Endometrium (tissue), 2 donors: ENCODE measurements at regions not wholly inside any gene's neighbourhood (a gene's known extent, or its start where the extent isn't known, plus 50 kb on each side); places are given as distances from the start of the nearest gene placed in this dataset.
"Not testable (repeated sequence)": the region's sequence is repeated elsewhere in the genome, so short reads cannot be mapped to it uniquely, and the experiment has no call there.

Experiments used
- FAIRE-seq: peaks from 2 replicates; lab custom pipeline; 2012; peaks lifted over from hg19 to GRCh38; lab: Jason Lieb, UNC
- donor health status: control.
- donor health status: control.

DNA sequence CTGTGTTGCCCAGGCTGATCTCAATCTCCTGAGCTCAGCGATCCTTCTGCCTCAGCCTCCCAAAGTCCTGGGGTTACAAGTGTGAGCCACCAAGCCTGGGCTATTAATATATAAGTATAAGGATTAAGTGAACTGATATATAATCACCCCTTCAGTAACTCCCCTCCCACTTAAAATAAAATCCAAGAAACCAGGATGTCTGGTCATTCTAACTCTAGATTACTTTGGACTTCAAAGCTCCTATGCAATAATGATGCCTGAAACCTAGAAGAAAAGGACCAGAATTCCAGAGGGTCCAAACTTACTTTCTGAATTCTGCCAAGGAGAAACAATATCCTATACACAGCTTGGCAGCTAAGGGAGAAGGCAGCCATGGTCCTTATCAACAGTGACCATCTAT lies 206.8 kb upstream of the ZNF217 start:
- FAIRE-seq, result no peak

DNA sequence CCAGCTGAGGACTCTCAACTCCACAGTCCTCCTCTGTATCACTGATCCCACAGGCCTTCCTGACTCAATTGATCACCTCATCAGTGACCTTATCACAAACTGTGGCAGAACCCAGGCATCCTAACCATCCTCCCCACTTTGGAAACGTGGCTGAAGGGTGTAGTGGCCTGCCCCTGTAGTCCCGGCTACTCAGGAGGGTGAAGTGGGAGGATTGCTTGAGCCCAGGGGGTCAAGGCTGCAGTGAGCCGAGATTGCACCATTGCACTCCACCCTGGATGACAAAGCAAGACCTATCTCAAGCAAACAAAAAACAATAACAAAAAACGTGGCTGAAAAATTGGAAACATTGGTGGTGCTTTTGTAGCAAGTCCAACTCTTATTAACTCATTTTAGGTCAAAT lies 203.4 kb upstream of the ZNF217 start:
- no peak for FAIRE-seq

DNA sequence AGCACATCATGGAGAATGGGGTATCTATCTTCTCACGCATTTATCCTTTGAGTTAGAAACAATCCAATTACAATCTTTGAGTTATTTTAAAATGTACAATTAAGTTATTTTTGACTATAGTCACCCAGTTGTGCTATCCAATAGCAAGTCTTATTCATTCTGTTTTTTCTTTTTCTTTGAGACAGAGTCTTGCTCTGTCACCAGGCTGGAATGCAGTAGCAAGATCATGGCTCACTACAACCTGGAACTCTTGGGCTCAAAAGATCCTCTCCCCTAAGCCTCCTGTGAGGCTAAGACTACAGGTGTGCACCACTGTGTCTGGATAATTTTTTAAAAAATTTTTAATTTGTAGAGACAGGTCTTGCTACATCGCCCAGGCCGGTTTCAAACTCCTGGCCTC lies 201.5 kb upstream of the ZNF217 start:
- no peak for FAIRE-seq

DNA sequence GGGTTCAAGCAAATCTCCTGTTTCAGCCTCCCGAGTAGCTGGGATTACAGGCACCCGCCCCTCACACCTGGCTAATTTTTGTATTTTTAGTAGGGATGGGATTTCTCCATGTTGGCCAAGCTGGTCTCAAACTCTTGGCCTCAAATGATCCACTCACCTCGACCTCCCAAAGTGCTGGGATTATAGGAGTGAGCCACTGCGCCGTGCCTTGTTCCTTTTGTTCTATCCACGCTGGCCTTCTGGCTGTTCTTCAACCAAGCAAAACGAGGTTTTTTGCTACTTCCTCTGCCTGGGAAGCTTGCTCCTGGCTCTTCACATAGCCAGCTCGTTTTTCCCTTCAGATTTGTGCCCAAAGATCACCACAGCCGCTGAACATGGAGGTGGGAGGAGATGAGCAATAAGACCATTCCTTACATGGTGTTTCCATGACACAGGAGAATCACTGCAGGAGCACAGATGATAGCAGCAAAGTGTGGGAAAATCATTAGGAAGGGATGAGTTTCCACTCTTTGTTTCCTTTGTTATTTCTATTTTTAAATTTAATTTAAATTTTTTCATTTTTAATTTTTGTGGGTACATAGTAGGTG lies 201.0 kb upstream of the ZNF217 start:
- FAIRE-seq, result no peak

DNA sequence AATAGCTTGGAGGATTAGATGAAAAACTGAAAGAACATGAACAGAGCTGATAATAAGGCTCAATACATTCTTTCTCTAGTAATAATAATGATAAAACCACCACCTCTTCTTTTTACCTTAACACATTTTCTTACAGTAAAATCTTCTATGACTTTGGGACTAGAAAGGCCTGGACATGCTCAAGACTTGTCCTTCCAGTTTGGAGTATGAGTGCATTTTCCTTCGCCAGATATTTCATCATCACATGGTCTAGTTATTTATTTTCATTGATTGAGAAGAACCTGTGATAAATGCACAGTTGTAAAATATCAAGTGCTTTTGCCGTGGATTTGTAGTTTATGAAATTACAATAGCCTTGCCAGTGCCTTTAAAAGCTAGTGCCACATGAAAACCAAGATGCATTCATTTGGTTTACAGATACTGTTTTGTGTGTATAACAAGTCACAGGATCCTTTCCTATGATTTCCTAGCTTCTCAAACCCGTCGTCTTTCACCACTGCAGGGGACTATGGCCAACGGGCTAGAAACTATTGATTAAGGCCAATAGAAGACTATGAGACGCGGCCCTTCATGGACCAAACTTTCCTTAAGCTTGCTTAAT lies 200.2 kb upstream of the ZNF217 start:
- FAIRE-seq, result no peak

DNA sequence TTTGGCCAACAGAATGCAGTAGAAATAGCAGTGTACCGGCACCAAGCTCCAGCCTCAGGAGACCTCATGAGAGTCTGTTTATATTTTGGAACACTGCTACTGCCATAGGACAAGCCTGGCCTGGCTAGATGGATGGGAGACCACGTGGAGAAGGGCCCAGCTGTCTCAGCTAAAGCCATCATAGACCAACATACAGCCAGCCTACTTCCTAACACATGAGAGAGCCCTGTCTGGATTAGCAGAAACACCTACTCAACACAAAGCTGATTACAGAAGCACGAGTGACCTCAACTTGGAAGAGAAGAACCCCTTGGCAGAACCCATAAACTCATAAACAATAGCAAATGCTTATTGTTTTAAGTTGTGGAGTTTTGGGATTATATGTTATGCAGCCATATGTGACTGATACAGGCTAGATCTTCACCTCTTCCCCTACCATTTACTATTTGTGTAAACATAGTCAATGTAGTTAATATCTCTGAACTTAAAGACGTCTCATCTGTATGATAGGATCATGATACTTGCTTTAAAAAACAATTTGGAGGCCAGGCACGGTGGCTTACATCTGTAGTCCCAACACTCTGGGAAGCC lies 199.4 kb upstream of the ZNF217 start:
- no peak for FAIRE-seq

DNA sequence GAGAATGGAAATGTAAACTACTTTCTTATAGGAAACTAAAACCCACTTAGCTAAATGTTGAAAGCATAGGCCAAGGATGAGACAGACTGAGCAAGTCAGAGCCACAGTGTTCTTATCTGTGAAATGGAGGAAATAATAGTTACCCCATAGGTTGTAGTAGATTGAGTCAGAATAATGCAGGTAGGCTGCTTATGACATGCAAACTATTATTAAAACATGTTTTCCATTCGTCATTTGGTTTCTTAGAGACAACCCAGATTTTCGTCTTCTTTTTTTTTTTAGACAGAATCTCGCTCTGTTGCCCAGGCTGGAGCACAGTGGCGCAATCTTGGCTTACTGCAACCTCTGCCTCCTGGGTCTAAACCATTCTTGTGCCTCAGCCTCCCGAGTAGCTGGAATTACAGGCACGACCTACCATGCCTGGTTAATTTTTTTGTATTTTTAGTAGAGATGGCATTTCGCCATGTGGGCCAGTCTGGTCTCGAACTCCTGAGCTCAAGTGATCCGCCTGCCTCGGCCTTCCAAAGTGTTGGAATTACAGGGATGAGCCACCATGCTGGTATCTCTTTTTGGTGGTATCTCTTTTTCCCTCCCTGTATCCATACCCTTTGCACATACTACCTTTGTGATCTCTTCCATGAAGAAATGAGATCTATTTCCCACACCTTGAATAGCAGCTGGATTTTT lies 196.5 kb upstream of the ZNF217 start:
- no peak for FAIRE-seq

DNA sequence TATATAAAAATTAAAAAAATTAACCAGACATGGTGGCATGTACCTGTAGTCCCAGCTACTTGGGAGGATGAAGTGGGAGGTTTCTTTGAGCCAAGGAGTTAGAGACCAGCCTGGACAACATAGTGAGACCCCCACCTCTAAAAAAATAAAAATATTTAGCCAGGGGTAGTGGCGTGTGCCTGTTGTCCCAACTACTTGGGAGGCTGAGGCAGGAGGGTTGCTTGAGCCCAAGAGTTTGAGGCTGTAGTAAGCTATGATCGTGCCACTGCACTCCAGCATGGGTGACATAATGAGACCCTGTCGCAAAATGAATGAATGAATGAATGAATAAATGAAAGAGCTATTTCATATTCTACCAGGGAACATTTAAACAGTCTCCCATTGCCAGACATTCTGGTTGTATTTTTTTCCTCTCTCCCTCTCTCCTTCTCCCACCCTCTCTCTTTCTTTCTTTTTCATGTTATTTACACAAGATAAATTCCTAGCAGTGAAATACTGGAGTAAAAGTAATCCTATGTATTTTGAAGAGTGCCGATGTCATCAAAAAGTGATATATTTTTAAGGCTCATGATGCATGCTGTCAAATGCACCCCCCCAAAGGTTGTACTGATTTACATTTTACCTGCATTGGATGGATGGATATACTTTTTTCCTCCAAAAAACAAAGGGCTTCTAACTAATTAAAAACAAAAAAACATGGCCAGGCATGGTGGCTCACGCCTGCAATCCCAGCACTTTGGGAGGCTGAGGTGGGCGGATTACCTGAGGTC lies 194.8 kb upstream of the ZNF217 start:
- no peak for FAIRE-seq

DNA sequence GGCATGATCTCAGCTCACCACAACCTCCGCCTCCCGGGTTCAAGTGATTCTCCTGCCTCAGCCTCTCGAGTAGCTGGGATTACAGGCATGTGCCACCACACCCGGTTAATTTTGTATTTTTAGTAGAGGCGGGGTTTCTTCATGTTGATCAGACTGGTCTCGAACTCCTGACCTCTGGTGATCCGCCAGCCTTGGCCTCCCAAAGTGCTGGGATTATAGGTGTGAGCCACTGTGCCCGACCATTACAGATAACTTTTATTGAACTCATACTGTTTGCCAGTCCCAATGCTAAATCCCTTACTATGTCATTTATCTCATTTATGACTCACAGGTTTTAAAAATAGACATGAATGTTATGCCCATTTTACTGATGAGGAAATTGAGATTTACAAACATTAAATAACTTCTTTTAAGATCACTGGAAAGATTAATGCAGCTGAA lies 193.9 kb upstream of the ZNF217 start:
- FAIRE-seq, result not testable (repeated sequence)

DNA sequence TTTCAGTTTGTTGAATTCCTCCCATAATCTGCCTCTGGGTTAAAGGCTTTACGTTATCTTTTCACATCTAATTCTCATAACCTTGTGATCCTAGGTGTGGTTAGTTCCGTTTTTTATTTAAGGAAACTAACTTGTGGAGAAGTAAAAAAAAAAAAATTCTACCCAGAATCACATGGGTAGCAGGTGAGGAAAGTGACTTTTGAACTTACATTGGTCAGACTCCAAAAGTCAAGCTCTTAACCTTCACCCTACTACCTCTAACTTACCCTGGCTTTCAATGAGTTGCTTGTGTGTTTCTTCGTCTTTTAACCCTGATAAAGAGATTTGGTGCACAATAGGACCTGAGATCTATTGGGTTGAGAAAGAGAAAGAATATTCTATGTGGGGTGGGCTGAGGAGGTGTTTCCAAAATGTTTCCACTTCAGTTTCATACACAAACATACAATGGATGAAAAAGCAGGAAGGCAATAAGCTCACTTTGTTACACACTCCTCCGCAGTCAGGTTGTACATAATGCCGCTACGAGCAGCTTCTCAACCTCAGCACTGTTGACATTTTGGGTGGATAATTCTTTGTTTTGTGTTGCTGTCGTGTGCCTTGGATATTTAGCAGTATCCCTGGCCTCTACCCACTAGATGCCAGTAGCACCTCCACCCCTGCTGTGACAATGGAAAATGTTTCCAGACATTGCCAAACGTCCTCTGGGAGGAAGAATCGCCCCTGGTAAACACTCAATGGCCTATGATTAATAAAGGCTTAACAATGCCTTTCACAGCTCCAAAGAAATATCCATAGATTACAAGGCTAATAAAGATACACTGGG lies 193.0 kb upstream of the ZNF217 start:
- no peak for FAIRE-seq

DNA sequence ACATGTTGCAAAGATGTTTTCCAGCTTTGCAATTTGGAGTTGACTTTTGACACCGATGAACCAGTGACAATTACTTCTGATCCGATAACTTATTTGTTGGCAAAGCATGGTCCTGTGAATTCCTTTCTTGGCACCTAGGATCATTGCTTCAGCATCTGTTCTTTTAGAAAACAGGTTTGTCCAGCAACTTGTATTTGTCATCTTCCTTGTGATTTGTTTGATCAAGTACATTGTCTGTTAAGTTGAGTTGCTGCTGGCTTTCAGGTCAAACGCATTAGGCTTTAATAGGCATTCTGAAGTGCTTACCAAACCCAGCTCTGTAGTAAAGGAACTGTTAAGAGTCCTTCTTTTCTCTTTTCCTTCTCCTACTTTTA lies 192.4 kb upstream of the ZNF217 start:
- no peak for FAIRE-seq

DNA sequence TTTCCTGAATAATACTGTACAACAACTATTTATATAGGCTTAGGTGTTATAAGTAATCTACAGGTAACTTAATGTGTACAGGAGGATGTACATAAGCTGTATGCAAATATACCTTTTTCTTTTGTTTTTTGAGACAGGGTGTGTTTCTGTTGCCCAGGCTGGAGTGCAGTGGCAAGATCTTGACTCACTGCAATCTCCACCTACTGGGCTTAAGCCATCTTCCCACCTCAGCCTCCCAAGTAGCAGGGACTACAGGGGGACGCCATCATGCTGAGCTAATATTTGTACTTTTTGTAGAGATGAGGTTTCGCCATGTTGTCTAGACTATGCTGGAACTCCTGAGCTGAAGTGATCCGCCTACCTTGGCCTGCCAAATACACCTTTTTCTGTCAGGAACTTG lies 191.7 kb upstream of the ZNF217 start:
- no peak for FAIRE-seq

DNA sequence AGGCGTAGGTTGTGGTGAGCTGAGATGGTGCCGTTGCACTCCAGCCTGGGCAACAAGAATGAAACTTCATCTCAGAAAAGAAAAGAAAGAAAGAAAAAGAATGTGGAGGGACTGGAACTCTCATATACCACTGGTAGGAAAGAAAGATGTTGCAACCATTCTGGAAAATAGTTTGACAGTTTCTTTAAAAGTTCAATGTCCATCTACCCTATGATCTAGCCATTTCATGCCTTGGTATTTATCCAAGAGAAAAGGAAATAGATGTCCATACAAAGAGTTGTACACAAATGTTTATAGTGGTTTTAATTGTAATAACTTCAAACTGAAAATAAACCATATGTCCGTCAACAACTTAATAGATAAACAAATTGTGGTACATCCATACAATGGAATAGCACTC lies 190.1 kb upstream of the ZNF217 start:
- FAIRE-seq, result no peak

DNA sequence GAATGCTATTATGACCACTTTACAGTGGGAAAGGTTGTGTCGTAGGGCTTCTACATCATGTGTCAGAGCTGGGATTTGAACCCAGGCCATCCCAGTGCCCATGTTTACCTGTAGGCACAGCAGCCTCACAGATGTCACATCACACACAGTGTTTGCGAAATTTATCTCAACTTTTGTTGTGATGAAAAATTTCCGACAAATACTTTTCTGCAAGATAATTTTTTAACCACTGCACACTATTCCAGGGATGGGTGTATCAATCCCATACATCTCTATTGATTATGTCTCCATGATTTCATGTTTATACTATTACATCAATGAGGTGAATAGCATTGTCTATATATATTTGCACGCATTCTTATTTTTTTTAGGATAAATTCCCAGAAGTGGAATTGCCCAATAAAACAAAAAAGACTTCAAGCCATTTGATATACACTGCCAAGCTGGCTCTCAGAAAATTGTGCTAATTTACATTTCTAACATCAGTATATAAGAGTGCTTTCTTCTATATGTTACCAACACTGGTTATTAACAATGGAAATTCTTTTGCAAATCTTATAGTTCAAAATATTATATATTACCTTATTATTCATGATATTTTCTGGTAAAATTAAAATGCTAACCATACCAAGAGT lies 189.1 kb upstream of the ZNF217 start:
- no peak for FAIRE-seq

DNA sequence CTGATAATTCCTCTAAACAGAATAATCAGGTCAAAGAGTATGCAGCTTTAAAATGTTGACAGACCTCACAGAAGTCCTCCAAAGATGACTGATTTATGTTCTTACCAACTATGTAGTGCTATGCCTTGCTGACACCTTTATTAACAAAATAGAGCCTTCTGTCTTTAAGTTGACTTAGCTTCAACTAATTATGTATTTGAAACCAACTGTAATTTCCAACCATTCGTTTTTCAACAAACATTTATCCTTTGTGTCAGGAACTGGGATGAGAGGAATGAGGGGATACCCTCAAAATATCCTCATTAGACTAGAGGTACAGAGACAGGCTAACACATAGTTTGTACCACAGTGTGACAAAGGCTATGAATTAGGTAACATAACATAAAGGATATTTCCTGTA lies 186.2 kb upstream of the ZNF217 start:
- no peak for FAIRE-seq

DNA sequence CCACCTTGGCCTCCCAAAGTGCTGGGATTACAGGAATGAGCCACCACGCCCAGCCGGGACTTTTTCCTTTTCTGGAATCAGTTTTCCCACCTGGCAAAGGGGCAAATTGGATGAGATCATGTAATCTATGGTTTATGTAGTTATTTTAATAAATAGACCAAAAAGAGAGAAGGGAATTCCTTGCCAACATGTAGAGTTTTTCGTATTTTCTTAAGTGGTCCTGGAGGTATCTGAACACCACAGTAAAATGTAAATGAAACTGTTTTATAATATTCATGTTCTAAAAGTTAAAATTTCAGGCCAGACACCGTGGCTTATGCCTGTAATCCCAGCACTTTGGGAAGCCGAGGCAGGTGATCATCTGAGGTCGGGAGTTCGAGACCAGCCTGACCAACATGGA lies 185.1 kb upstream of the ZNF217 start:
- no peak for FAIRE-seq

DNA sequence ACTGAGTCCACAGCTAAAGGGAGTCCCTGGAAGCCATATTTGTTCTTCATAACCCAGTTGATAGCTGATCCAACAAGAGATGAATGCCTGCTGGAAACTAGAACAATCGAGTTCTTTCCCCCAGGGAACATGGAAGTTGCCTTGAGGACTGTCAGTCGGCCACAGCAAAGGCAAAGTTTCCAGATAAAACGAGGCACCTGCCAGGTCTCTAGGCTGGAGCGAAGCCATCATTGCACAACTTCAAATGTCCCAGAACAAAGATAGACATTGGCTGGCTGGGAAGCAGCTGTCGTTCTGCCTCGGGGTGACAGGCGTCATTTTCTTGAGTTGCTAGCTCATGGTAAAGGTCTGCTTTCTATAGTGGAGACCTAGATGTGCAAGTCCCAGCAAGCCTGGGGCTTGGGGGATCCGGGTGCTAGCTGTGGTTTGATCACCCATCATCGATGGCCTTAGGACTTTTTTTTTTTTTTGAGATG lies 184.4 kb upstream of the ZNF217 start:
- no peak for FAIRE-seq

DNA sequence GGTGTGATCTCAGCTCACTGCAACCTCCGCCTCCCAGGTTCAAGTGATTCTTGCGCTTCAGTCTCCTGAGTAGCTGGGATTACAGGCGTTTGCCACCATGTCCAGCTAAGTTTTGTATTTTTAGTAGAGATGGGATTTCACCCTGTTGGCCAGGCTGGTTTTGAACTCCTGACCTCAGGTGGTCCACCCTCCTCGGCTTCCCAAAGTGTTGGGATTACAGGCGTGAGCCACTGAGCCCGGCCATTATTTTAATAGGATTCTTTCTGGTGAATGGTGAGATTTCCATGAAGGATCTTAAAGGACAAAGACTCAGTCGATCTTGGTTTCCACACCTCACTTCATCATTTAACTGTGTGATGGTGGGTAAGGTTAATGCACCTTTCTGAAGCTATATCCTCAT lies 183.8 kb upstream of the ZNF217 start:
- FAIRE-seq, result not testable (repeated sequence)

DNA sequence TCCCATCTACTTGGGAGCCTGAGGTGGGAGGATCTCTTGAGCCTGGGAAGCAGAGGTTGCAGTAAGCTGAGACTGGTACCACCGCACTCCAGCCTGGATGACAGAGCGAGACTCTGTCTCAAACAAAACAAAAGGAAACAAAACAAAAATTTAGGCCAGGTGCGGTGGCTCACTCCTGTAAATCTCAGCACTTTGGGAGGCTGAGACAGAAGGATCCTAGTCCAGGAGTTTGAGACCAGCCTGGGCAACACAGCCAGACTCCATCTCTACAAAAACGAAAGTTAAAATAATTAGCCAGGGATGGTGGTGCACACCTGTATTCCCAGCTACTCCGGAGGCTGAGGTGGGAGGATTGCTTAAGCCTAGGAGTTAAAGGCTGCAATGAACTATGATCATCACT lies 183.2 kb upstream of the ZNF217 start:
- no peak for FAIRE-seq

DNA sequence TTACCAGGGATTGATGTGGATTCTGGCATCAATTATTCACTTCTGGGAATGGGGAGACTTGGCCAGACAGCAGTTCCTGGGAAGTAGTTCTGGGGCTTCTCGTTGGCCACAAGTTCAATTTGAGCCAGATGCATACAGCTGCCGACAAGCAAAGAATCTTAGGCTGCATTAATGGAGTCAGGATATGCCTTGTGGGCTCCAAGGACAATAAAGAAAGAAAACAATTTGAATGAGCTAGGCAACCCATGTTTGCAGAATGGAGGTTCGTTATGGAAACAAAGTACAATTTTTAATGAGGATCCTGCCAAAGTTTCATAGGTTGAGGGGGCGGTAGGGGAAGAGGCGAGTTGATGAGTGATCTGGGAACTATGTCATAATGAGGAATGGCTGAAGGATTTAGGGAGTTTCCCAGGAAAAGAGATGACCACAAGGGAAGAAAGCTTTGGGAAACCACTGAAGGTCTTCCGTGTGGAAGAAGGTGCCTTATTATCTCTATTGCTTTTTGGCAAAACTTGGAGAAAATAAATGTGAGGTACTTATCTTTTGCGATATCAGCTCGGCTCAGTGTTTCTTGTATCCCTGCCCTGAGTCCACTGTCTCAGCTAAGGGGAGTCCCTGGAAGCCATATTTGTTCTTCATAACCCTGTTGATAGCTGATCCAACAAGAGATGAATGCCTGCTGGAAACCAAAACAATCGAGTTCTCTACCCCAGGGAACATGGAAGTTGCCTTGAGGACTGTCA lies 181.0 kb upstream of the ZNF217 start:
- no peak for FAIRE-seq
